NB4 (cell line): ENCODE measurements at regions not wholly inside any gene's neighbourhood (a gene's known extent, or its start where the extent isn't known, plus 50 kb on each side); places are given as distances from the start of the nearest gene placed in this dataset.

Experiments used
- POLR2A ChIP-seq: IDR thresholded peaks from 2 replicates; pipeline ENCODE4 v1.6.1; 2011; ENCODE audit warnings: mild to moderate bottlenecking; ENCODE audit not compliant: insufficient read length; ENCODE audit errors: extremely low read depth
- TF ChIP-seq, protein P1 (sequence below): IDR thresholded peaks from one replicate; pipeline ENCODE4 v1.5.1; 2012; ENCODE audit warnings: low read depth, low read length

DNA sequence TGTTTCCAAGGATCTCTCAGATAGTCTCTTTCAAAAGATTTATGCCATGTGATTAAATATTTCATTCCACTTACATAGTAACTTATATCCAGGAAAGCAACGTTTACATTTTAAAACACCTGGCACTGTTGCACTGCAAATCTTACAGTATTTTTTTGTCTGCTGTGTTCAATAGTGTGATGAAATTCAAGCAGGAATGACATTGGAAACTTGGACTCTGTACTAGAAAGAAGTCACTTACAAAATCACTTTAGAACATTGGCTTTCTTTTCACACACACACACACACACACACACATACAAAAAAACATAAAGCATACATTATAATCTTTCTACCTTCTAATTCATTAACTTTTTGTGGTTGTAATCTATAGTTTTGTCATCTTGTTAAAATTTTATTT is 66.2 kb upstream of the USP15 start:
- TF ChIP-seq, protein P1, sequence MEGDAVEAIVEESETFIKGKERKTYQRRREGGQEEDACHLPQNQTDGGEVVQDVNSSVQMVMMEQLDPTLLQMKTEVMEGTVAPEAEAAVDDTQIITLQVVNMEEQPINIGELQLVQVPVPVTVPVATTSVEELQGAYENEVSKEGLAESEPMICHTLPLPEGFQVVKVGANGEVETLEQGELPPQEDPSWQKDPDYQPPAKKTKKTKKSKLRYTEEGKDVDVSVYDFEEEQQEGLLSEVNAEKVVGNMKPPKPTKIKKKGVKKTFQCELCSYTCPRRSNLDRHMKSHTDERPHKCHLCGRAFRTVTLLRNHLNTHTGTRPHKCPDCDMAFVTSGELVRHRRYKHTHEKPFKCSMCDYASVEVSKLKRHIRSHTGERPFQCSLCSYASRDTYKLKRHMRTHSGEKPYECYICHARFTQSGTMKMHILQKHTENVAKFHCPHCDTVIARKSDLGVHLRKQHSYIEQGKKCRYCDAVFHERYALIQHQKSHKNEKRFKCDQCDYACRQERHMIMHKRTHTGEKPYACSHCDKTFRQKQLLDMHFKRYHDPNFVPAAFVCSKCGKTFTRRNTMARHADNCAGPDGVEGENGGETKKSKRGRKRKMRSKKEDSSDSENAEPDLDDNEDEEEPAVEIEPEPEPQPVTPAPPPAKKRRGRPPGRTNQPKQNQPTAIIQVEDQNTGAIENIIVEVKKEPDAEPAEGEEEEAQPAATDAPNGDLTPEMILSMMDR: no peak
- TF ChIP-seq POLR2A: no peak
